ENCODE measurements at regions not wholly inside any gene's neighbourhood (a gene's known extent, or its start where the extent isn't known, plus 50 kb on each side); places are given as distances from the start of the nearest gene placed in this dataset.

GRCh38 chr4:180489787-180490186 lies 1753.4 kb upstream of the TENM3 start:
- Histone ChIP-seq H3K27ac (ENCODE audit: low read depth in 1 of 2, low read length in 2 of 2) (no peak overlapping the region), H3K9me3 (replicated peaks in 1 of 2; ENCODE audit: control insufficient read depth in 1 of 2, insufficient read depth in 1 of 2, low read length in 2 of 2) (peaks cover 0 to 6% of the 10 kb centered on the region in 2 donors), H3K4me3 (replicated peaks in 1 of 3; ENCODE audit: low read depth in 2 of 3, low read length in 3 of 3) (no peak overlapping the region), H3K79me2 (ENCODE audit: insufficient read depth, low read length) (no peaks in the 10 kb centered on the region), H3K4me2 (replicated peaks; ENCODE audit: extremely low read depth, low read length, poor library complexity, severe bottlenecking) (no peak overlapping the region), H4K20me1 (ENCODE audit: insufficient read depth, low read length) (no peaks in the 10 kb centered on the region), H3K9ac (ENCODE audit: insufficient read depth, low read length, poor library complexity, severe bottlenecking) (no peak overlapping the region), H2AFZ (ENCODE audit: insufficient read depth, low read depth, low read length, poor library complexity, severe bottlenecking) (no peak overlapping the region), H3K36me3 (replicated peaks in 1 of 2; ENCODE audit: control insufficient read depth in 1 of 2, insufficient read depth in 2 of 2, low read length in 2 of 2) (no peaks in the 10 kb centered on the region), H3K27me3 (ENCODE audit: control insufficient read depth in 2 of 2, insufficient read depth in 2 of 2, low read length in 2 of 2) (no peaks in the 10 kb centered on the region), H3K4me1 (ENCODE audit: control insufficient read depth in 1 of 2, insufficient read depth in 2 of 2, low read length in 2 of 2) (no peaks in the 10 kb centered on the region)
- no peak for DNase-seq
- Mint-ChIP-seq H3K4me3 (no peak overlapping the region), H3K27ac (no peak overlapping the region), H3K27me3 (ENCODE audit: low read depth in 3 of 3) (peaks cover 0 to 2% (median 0%) of the 10 kb centered on the region in 3 donors), H3K4me1 (no peaks in the 10 kb centered on the region), H3K9me3 (peaks cover 0 to 6% (median 3%) of the 10 kb centered on the region in 7 donors), H3K36me3 (no peaks in the 10 kb centered on the region)
- intact Hi-C loops (cut with micrococcal nuclease): no loop called here
- TF ChIP-seq CTCF (IDR thresholded peaks at IDR 0.05): no peak

GRCh38 chr4:180491210-180491609 lies 1752.0 kb upstream of the TENM3 start:
- H3K36me3 ChIP-seq (replicated peaks in 1 of 2; ENCODE audit: control insufficient read depth in 1 of 2, insufficient read depth in 2 of 2, low read length in 2 of 2): no peaks in the 10 kb centered on the region
- H3K4me3 ChIP-seq (replicated peaks in 1 of 3; ENCODE audit: low read depth in 2 of 3, low read length in 3 of 3): no peak overlapping the region
- peaks cover 0 to 6% of the 10 kb centered on the region in 2 donors for H3K9me3 ChIP-seq (replicated peaks in 1 of 2; ENCODE audit: control insufficient read depth in 1 of 2, insufficient read depth in 1 of 2, low read length in 2 of 2)
- Mint-ChIP-seq H3K27ac (no peak overlapping the region), H3K27me3 (ENCODE audit: low read depth in 3 of 3) (peaks cover 0 to 2% (median 0%) of the 10 kb centered on the region in 3 donors), H3K4me1 (no peaks in the 10 kb centered on the region), H3K9me3 (peaks cover 0 to 6% (median 1%) of the 10 kb centered on the region in 7 donors), H3K36me3 (no peaks in the 10 kb centered on the region), H3K4me3 (no peak overlapping the region)
- no peak overlapping the region for H2AFZ ChIP-seq (ENCODE audit: insufficient read depth, low read depth, low read length, poor library complexity, severe bottlenecking)
- no peak overlapping the region for H3K4me2 ChIP-seq (replicated peaks; ENCODE audit: extremely low read depth, low read length, poor library complexity, severe bottlenecking)
- H3K79me2 ChIP-seq (ENCODE audit: insufficient read depth, low read length): no peaks in the 10 kb centered on the region
- no peaks in the 10 kb centered on the region for H3K4me1 ChIP-seq (ENCODE audit: control insufficient read depth in 1 of 2, insufficient read depth in 2 of 2, low read length in 2 of 2)
- WGBS (ENCODE audit: insufficient coverage): 82% methylated on average over 2 of the region's 2 CpGs
- TF ChIP-seq CTCF (IDR thresholded peaks at IDR 0.05): no peak
- H3K27ac ChIP-seq (ENCODE audit: low read depth in 1 of 2, low read length in 2 of 2): no peak overlapping the region
- H3K27me3 ChIP-seq (ENCODE audit: control insufficient read depth in 2 of 2, insufficient read depth in 2 of 2, low read length in 2 of 2): no peaks in the 10 kb centered on the region
- intact Hi-C loops (cut with micrococcal nuclease): no loop called here
- DNase-seq: no peak
- no peaks in the 10 kb centered on the region for H4K20me1 ChIP-seq (ENCODE audit: insufficient read depth, low read length)
- H3K9ac ChIP-seq (ENCODE audit: insufficient read depth, low read length, poor library complexity, severe bottlenecking): no peak overlapping the region

Measured in CD14-positive monocyte (primary cell).